Loucy (cell line): ENCODE measurements at regions not wholly inside any gene's neighbourhood (a gene's known extent, or its start where the extent isn't known, plus 50 kb on each side); places are given as distances from the start of the nearest gene placed in this dataset.

Source experiments
- EZH2phosphoT487 ChIP-seq: fragments of 200-600 bp; IDR thresholded peaks from 2 replicates; pipeline ENCODE4 v1.6.1; 2018; ENCODE audit warnings: antibody characterized with exemption, mild to moderate bottlenecking, moderate library complexity, borderline replicate concordance
- TF ChIP-seq, protein P1 (sequence below): fragments of 200-600 bp; sonication (generic); conservative IDR thresholded peaks from 2 replicates; pipeline ENCODE4 v1.5.1; 2014; ENCODE audit warnings: mild to moderate bottlenecking, antibody characterized with exemption, low read length

DNA sequence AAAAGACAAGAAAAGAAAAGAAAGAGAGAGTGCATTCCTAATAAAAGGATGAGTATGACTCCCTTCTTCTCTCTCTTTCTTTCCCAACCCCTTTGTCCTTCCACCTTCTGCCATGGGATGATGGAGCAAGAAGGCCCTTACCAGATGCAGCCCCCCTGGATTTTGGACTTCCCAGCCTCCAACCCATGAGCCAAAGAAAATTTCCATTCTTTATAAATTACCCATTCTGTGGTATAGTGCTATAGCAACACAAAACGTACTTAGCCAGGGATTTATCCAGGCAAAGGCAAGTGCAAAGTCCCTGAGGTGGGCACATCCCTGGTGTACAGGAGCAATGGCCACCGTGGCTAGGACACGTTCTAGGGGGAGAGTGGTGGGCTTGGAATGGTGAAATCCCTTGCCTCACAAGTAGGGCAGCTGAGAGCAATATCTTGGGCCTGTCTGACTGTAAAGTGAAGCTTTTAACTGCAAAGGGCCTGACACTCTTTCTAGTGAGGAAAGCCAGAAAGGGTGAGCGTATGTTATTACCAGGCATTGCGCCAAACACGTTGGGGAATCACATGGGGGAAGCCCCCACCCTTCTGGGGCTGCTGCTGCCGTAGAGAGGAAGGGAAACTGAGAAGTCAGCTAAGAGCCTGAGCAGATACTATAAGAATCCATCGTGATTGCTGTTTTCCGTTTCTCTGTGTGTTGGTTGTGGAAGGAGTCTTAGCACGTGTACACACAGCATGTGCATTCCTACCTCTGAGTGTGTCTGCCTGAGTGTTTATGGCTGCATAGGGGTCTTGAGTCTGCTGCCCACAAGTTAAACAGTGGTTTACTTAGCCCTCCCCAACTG is 50.7 kb upstream of the SIRPA start:
- TF ChIP-seq, protein P1, sequence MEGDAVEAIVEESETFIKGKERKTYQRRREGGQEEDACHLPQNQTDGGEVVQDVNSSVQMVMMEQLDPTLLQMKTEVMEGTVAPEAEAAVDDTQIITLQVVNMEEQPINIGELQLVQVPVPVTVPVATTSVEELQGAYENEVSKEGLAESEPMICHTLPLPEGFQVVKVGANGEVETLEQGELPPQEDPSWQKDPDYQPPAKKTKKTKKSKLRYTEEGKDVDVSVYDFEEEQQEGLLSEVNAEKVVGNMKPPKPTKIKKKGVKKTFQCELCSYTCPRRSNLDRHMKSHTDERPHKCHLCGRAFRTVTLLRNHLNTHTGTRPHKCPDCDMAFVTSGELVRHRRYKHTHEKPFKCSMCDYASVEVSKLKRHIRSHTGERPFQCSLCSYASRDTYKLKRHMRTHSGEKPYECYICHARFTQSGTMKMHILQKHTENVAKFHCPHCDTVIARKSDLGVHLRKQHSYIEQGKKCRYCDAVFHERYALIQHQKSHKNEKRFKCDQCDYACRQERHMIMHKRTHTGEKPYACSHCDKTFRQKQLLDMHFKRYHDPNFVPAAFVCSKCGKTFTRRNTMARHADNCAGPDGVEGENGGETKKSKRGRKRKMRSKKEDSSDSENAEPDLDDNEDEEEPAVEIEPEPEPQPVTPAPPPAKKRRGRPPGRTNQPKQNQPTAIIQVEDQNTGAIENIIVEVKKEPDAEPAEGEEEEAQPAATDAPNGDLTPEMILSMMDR, result no peak
- TF ChIP-seq EZH2phosphoT487, result no peak
